Adrenal gland (tissue), 9 donors: ENCODE measurements at regions not wholly inside any gene's neighbourhood (a gene's known extent, or its start where the extent isn't known, plus 50 kb on each side); places are given as distances from the start of the nearest gene placed in this dataset.
A peak's percentile ranks its signal among the peaks of the same experiment; 100 is the strongest.
"Not testable (repeated sequence)": the region's sequence is repeated elsewhere in the genome, so short reads cannot be mapped to it uniquely, and the experiment has no call there.

Source experiments
- DNase-seq, 7 donors: peaks; one replicate each; pipeline ENCODE4 v3.0.0-alpha.2; 2019 to 2020
- H3K27ac ChIP-seq, 5 donors: fragments of 200-600 bp; sonication (generic) in 4 of 5; 1 replicate in 3 of 5; 2 replicates in 2 of 5; pipeline versions ENCODE4 v1.5.1 to v1.8.0; 2016 to 2020; ENCODE audit warnings: mild to moderate bottlenecking in 1 of 5
- H3K27me3 ChIP-seq: fragments of 200-600 bp; 2 replicates; pipeline ENCODE4 v1.8.0; 2021
- H3K36me3 ChIP-seq, 2 donors: fragments of 200-600 bp; replicated peaks in 1 of 2; 1 replicate in 1 of 2; 2 replicates in 1 of 2; pipeline versions ENCODE4 v1.5.1 to v1.8.0; 2018 to 2022
- H3K4me1 ChIP-seq, 2 donors: fragments of 200-600 bp; replicated peaks in 1 of 2; 1 replicate in 1 of 2; 2 replicates in 1 of 2; pipeline versions ENCODE4 v1.5.1 to v1.8.0; 2018 to 2021
- H3K4me3 ChIP-seq, 4 donors: fragments of 200-600 bp; sonication (generic) in 3 of 4; one replicate each; pipeline ENCODE4 v1.5.1; 2016 to 2018
- H3K9me3 ChIP-seq, 3 donors: fragments of 200-600 bp; sonication (generic) in 1 of 3; replicated peaks in 1 of 3; 1 replicate in 2 of 3; 2 replicates in 1 of 3; pipeline versions ENCODE4 v1.5.1 to v1.8.0; 2016 to 2021
- CTCF ChIP-seq, 6 experiments: fragments of 450-650 bp in 4 of 6; fragments of 200-600 bp in 2 of 6; sonication (generic) in 1 of 6; IDR thresholded peaks; 1 replicate in 5 of 6; 2 replicates in 1 of 6; pipeline versions ENCODE4 v1.5.1 to v1.8.0; 2016 to 2021; ENCODE audit warnings: antibody characterized with exemption in 6 of 6, mild to moderate bottlenecking in 2 of 6, moderate library complexity in 1 of 6
- POLR2A ChIP-seq, 2 donors: fragments of 450-650 bp; IDR thresholded peaks; one replicate each; pipeline ENCODE4 v1.6.1; 2017; ENCODE audit warnings: antibody characterized with exemption in 2 of 2, mild to moderate bottlenecking in 2 of 2, moderate library complexity in 1 of 2
- WGBS, 4 donors: extraction: QIAGEN DNeasy Blood & Tissue Kit in 2 of 4; methylation state at CpG; one replicate each; pipeline versions ENCODE4 v1.1.5 to v1.1.7; 2013 to 2017; 5-methylcytosine and 5-hydroxymethylcytosine counted together
- intact Hi-C, 2 donors: fragments of 100-400 bp; cut with DNase I; formaldehyde crosslinking; loops; one replicate each; pipeline versions ENCODE4 v1.14.1 to v1.15.0; 2022 to 2023
- donor health status: healthy with polysubstance abuse.
- donor health status: Bipolar disorder and iron deficiency.
- donor health status: DM: yes; HTN: yes; CAD: no.
- donor health status: DM: no; HTN: no; CAD: no.
- donor health status: DM: no; HTN: no; CAD: no.

- Histone ChIP-seq H3K36me3 (no peaks in the 10 kb centered on the region), H3K4me1 (no peaks in the 10 kb centered on the region), H3K27me3 (no peaks in the 10 kb centered on the region), H3K9me3 (no peaks in the 10 kb centered on the region), H3K27ac (no peak overlapping the region), H3K4me3 (no peak overlapping the region)
- WGBS, 4 donors: 54 to 74% (median 70%) methylated on average over 2 of the region's 2 CpGs
- TF ChIP-seq POLR2A (IDR thresholded peaks at IDR 0.05) (no peak), CTCF (IDR thresholded peaks at IDR 0.05) (no peak)
- intact Hi-C loops: loop anchor here in 1 of 2 donors (5.0 kb wide), 1 partner anchor 199 kb away; no protein-coding TSS in a partner anchor
- no peak for DNase-seq
These were observed 96.4 kb upstream of the NOL4 start for GRCh38 chr18:34321066-34321465.

GRCh38 chr18:34322365-34323289, 97.9 kb upstream of the NOL4 start:
- H3K9me3 ChIP-seq: no peaks in the 10 kb centered on the region
- no peaks in the 10 kb centered on the region for H3K4me1 ChIP-seq
- TF ChIP-seq POLR2A (IDR thresholded peaks at IDR 0.05): no peak
- peak in 5 of 6 experiments; percentile 21 to 56 (median 41) for TF ChIP-seq CTCF (IDR thresholded peaks at IDR 0.05)
- no peak overlapping the region for H3K4me3 ChIP-seq
- intact Hi-C loops: loop anchor here in 1 of 2 donors (5.0 kb wide), 1 partner anchor 200 kb away; no protein-coding TSS in a partner anchor
- 20 to 22% (median 20%) methylated on average over 16 of the region's 16 CpGs for WGBS, 4 donors
- H3K27ac ChIP-seq: no peak overlapping the region
- no peaks in the 10 kb centered on the region for H3K36me3 ChIP-seq
- peak in 6 of 7 donors; percentile 11 to 81 (median 51) for DNase-seq
- H3K27me3 ChIP-seq: no peaks in the 10 kb centered on the region

GRCh38 chr18:34329840-34330239, 105.1 kb upstream of the NOL4 start:
- Histone ChIP-seq H3K27ac (no peak overlapping the region), H3K4me3 (no peak overlapping the region), H3K36me3 (no peaks in the 10 kb centered on the region), H3K27me3 (no peaks in the 10 kb centered on the region), H3K9me3 (no peaks in the 10 kb centered on the region), H3K4me1 (no peaks in the 10 kb centered on the region)
- no peak for TF ChIP-seq CTCF (IDR thresholded peaks at IDR 0.05)
- no peak for TF ChIP-seq POLR2A (IDR thresholded peaks at IDR 0.05)
- intact Hi-C loops: no loop called here
- 39 to 75% (median 61%) methylated on average over 1 of the region's 1 CpG for WGBS, 4 donors
- no peak for DNase-seq

DNA sequence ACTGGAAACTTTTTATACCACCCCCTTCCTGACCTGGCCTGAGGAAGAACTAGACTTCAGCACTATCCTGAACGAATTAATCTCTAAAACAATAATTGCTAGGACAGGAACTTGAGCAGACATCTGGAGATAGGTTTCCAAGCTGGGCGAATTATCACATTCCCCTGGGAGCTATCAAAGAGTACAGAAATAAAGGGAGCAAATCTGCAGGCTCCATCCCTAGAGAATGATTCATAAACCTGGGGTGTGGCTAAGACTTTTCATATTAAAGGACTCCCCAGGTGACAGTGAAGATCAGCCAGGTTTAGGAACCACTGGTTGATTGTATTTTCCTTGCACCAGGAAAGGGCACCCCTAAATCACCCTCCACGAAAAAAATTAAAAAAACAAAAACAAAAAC, 105.6 kb upstream of the NOL4 start:
- Histone ChIP-seq H3K9me3 (no peaks in the 10 kb centered on the region), H3K36me3 (no peaks in the 10 kb centered on the region), H3K4me3 (no peak overlapping the region), H3K27ac (no peak overlapping the region), H3K4me1 (no peaks in the 10 kb centered on the region), H3K27me3 (no peaks in the 10 kb centered on the region)
- 43 to 60% (median 46%) methylated on average over 3 of the region's 3 CpGs for WGBS, 4 donors
- no peak for TF ChIP-seq CTCF (IDR thresholded peaks at IDR 0.05)
- no peak for TF ChIP-seq POLR2A (IDR thresholded peaks at IDR 0.05)
- intact Hi-C loops: no loop called here
- DNase-seq: no peak

DNA sequence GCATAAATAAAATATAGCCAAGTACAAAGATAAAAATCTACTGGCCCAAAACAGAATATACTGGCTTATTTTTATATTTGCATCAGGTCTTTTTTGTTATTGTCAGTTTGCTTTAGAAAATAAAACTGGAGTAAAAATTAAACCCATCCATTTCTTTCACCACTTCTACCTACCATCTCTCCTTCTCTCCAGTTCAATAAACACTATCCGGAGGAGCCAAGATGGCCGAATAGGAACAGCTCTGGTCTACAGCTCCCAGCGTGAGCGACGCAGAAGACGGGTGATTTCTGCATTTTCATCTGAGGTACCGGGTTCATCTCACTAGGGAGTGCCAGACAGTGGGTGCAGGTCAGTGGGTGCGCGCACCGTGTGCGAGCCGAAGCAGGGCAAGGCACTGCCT, 106.2 kb upstream of the NOL4 start:
- H3K4me1 ChIP-seq, DNase-seq, H3K27ac ChIP-seq, H3K4me3 ChIP-seq, intact Hi-C loops, H3K9me3 ChIP-seq, H3K27me3 ChIP-seq, H3K36me3 ChIP-seq: not testable (repeated sequence)
- WGBS, 4 donors: 89 to 94% (median 92%) methylated on average over 7 to 12 of the region's 12 CpGs

GRCh38 chr18:34331343-34331742, 106.6 kb upstream of the NOL4 start:
- H3K4me3 ChIP-seq, H3K36me3 ChIP-seq, DNase-seq, H3K27ac ChIP-seq, H3K27me3 ChIP-seq, H3K9me3 ChIP-seq, intact Hi-C loops, H3K4me1 ChIP-seq: not testable (repeated sequence)
- 80 to 90% (median 85%) methylated on average over 9 to 15 of the region's 15 CpGs for WGBS, 4 donors
